ENCODE measurements at regions not wholly inside any gene's neighbourhood (a gene's known extent, or its start where the extent isn't known, plus 50 kb on each side); places are given as distances from the start of the nearest gene placed in this dataset.
"Not testable (repeated sequence)": the region's sequence is repeated elsewhere in the genome, so short reads cannot be mapped to it uniquely, and the experiment has no call there.

DNA sequence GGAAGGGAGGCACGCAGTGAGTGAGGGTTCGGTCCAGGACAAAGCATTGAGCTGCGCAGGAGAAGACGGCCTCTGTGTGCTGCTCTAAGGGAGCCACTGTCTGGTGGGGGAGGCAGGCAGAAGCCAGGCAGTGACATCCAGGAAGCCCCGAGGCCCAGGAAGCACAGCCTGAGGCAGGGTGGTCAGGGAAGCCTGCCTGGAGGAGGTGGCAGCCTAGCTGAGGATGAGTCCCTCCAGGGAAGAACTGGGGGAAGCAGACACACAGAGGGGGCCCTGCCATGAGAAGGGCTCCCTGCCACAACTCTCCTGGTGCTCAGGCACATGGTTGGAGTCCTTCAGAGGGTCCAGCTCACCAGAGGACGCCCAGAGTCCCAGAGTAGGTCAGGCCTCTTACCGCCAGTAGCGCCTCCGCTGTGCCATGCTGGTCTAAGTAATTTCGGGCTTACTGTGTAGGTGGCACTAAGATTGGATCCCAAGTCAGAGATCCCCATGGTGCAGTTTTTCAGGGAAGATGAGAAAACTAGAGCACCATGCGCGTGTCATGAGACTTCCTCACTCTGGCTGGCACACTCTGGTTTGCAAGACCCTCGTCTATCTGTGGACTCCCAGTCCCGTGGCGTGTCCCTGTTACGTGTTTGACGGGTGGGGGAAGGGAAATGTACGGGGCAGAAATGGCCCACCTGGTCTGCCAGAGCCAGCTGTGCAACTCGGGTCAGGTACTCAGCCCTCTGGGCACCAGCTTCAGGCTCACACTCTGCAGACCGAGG, 887.2 kb downstream of the BRD1 start:
- no peak for DNase-seq (ENCODE audit: low spot score)

DNA sequence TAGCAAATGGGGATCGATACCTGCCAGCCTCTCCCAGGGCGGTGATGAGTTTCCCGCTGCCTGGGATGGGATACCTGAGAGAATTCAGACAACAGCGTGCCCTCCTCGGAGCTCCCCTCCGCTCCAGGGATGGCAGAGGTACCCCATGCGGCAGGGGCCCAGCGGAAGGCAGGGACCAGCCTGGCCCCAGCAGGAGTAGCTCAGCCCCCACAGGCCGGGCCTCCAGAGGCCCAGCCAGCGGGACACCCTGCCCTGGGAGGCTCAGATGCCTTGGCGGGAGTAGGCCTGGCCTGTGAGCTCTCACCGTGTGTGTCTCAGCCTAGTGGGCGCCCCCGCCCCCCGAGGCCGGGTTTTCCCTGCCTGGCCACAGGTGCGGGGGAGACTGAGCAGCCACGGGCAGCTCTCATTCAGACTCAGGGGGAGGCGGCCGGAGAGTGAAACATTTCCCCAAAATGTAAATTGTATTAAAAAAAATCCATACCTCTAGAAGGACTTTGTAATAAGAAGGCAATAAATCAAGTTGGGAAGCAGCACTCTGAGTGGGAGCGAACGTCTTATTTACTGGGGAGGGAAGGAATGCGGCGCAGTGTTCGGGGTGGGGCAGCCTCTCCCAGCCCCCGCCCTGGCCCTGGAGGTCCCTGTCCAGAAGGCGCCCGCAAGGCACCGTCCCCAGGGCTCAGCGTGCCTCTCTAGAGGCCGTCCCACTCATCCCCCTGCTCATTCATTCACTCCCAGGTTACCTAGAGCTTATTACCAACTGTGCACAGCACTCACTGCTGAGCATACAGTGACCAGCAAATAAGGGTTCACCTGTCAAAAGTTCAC, 888.0 kb downstream of the BRD1 start:
- no peak for DNase-seq (ENCODE audit: low spot score)

DNA sequence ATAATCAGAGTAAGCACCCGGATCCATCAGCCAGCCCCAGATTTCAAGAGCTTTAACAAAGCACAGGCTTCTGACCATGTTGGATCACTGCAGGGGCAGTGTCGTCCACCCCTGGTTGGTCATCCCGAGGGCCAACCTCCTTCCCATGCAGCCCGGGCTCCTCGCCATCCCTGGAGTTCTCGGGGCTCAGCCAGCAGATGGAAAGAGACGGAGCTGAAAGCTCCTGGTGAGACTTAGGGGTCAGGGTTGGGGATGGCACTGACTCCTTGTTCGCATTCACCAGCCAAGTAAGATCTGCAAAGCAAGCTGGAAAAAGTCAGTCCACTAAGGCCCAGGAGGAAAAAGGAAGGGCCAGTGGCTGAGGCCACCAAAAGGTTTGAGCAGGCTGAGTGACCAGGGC, 888.9 kb downstream of the BRD1 start:
- DNase-seq (ENCODE audit: low spot score): no peak

DNA sequence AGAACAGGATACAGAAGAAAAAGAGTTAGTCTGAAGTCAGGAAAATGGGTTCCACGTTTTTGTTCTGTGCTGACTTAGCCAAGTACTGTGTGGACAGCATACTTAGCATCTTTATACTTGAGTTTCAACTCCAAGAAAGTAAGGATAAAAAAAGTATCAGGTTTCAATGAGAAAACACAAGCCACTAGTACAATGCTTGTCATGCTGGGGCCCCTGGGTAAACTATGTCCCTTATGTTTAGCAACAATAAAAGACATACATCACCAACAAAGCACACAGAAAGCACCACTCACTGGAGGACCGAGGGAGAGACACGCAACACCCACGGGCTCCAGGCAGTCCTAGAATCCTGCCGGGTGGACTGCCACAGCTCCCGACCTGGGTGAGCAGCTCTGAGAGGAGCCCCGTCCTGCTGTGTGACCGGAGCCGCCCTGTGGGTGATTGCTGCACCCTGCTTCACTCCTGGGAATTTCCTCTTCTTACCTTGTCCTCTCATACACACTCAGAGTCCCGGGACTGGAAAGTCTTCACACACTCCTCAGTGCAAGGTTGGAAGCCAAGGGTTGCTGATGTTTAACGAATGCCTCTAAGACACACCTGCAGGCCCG, 890.5 kb downstream of the BRD1 start:
- DNase-seq (ENCODE audit: low spot score): no peak

DNA sequence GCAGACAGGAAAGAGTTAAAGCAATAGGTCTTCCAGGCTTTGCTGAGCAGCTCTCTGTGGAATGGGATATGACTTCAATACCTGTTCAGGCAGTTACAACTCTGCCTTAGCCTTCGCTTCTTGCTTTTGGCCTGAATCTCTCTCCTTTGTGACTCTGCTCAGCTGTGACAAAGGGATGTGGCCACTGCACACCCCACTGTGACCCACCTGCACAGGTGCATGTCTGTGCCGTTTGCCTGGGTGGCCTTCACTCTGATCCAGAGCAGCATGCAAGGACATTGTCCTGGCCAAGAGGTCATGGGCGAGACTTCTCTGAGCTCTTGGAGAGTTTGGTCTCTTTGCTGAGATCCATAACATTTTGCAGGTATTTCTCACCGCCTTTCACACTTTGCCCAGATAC, 891.3 kb downstream of the BRD1 start:
- DNase-seq (ENCODE audit: low spot score): no peak

DNA sequence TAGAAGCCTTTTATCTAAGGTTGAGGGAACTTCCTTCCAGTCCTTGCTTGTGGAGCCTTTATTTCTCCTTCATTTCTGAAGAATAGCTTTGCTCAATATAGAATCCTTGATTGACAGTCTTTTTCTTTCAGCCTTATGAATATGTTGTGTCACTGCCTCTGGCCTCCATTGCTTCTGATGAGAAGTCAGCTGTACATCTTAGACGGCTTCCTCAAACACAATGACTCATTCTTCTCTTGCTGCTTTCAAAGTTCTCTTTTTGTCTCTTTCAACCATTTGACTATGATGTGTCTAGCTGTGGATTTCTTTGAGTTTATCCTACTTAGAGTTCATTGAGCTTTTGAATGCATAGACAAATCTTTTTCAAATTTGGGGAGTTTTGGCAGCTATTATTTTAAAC, 893.2 kb downstream of the BRD1 start:
- DNase-seq (ENCODE audit: low spot score): no peak

DNA sequence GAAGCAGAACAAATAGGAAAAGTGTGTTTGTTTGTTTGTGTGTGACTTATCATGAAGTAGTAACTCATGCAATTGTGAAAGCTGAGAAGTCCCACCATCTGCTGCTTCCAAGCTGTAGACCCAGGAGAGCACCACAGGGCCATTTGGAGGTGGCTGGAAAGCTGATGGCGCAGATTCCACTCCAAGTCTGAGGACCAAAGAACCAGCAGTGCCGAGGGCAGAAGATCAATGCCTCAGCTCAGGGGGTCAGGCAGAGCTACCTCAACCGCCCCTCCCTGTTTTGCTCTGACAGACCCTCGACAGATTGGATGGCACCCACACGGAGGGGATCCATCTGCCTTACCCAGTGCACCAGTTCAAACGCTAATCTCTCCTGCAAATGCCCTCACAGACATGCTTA, 896.2 kb downstream of the BRD1 start:
- DNase-seq (ENCODE audit: low spot score): no peak

DNA sequence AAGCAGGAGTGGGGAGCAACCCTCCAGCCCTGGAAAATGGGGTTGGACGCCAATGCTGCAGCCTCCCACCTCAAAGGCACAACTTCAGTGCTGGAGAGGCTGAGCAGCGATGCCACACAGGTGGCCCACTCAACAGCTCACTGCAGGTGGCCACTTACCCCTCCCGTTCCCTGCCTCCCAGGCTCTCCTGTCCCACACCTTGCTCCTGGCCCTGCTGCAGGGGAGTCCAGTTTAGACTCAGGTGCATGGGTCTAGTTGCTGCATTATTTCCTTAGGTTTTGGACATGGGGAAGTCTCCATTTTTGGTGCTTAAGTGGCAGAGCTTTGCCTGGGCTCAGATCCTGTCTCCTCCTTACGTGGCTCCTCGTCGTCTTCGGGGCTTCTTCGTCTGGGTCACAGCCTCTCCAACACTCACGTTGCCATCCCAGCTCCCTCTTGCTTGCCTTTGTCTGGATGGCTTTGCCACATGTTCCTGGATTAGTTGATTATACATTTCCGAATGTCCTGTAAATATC, 898.3 kb downstream of the BRD1 start:
- no peak for DNase-seq (ENCODE audit: low spot score)

DNA sequence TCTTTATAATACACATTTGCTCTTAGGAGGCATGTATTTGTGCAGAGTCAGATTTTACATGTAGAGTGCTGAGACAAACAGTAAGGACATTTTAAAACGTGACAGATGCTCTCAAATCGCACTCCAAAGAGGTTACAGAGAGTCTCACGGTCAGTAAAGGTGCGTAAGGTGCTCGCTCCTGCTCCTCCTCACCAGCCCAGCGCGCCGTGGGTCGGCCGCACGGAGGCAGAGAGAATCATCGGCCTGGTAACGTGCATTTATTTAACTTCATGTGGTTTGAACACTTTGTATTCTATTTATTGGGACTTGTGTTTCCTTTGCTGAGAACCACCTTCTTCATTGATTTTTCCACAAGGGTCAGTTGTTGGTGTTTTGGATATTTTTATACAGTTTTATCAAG, 900.1 kb downstream of the BRD1 start:
- no peak for DNase-seq (ENCODE audit: low spot score)

DNA sequence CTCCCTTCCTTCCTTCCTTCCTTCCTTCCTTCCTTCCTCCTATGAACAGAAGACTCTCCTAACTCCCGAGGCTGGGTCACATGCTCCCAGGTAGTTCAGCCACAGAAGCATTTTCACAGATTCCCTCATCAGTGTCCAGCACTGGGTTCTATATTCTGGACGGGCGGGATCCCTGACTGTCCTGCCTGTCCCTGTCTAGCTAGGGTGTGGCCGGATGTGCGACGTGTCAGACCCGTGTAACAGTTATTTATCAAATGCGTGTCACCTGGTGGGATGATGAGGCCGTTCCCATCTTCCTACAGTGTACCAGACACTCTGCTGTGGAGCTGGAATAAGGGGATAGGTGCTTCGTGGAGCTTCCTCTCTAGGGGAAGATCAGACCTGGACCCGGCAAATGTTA, 901.0 kb downstream of the BRD1 start:
- DNase-seq (ENCODE audit: low spot score): no peak

DNA sequence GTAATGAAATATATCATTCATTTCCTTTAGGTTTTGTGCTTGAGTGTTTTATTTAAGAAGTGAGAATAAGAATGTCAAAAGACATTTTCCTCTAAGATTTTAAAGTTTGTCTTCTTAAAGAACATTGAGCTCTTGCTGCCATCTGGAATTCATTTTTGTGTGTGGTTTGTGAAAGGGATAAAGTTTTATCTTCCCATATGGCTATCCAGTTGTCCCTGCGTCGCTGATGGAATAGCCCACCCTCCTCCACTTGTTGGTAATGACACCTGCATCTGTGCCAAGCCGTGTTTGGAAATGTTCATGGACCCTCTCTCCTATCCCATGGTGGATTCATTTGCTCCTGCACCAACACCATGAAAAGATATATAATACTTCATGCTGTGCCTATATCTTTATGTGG, 901.5 kb downstream of the BRD1 start:
- DNase-seq (ENCODE audit: low spot score): no peak

DNA sequence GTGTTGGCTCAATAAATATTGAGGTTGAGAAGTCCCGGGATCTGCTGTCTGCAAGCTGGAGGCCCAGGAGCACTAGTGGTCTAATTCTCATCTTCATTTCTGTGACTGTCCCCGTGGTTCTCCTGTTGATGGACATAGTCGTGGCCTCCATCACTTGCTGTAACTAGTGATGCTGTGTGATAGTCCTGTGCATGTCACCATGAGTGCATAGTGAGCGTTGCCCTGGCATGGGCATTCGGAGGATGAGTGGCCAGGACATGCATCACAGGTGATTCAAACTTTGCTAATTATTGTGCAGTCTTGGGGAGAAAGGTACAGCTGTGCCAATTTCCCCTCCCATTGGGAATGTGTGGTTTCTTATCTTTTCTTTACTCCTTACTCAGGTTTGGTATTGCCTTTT, 902.2 kb downstream of the BRD1 start:
- DNase-seq (ENCODE audit: low spot score): no peak

DNA sequence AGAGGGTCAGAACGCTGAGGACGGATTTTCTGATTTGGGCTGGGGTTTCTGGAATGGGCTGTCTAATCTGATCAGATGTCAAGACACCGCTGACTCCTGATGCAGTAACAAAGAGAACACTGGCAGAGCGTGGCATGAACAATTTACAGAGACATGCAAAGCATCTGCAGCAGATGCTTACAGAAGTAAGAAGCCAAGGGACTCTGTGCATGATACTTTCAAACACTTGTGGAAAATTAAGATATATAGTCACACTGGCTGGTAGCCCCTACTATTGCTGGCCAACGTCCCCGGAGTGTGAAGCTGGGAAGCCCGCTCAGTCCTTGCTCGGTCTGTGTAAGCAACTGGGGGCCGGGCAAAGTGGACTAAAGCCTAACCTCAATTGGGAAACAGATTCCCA, 903.7 kb downstream of the BRD1 start:
- DNase-seq (ENCODE audit: low spot score): no peak

DNA sequence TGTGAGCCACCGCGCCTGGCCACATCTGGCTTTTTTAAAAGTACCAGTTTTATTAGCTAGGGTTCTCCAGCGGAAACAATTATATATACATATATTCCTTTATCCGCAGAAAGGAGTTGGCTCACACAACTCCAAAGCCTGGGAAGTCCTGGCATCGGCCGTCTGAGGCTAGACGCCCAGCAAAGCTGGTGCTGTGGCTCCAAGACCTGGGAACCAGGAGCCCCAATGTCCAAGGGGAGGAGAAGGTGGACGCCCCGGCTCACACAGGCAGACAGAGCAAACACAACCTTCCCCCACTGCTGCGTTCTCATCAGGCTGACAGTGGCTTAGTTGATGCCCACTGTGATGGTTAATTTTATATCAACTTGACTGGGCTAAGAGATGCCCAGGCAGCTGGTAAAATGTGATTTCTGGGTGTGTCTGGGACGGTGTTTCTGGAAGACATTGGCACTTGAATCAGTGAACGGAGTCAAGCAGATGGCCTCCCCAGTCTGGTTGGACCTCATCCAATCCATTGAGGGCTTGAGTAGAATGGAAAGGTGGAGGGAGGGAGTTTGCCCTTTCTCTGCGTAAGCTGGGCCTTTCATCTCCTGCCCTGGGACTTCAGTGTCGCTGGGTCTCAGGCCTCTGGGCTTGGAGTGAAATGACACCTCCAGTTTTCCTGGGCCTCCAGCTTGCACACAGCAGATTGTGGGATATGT, 904.4 kb downstream of the BRD1 start:
- no peak for DNase-seq (ENCODE audit: low spot score)

DNA sequence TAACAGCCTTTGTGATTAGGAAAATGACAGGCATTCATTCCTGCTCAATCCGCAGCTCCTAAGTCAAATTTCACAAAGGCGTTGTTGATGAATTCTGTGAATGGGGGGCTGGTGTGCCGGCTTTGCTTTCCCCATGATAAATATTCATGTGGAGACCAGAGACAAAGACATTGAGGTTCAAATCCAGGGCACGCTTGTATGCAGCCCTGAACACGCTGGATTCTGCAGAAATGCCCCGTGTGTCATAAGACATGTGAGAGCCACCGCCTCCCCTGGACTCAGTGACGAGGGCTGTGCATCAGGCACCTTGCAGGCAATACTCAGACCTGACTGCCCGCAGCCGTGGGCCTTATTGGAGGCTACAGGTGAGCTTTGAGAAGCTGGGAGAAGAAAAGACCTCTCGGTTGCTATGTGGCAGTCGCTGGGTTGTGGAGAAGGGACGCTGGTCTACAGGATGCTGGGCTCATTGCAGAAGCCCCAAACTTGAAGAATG, 906.2 kb downstream of the BRD1 start:
- DNase-seq (ENCODE audit: low spot score): no peak

DNA sequence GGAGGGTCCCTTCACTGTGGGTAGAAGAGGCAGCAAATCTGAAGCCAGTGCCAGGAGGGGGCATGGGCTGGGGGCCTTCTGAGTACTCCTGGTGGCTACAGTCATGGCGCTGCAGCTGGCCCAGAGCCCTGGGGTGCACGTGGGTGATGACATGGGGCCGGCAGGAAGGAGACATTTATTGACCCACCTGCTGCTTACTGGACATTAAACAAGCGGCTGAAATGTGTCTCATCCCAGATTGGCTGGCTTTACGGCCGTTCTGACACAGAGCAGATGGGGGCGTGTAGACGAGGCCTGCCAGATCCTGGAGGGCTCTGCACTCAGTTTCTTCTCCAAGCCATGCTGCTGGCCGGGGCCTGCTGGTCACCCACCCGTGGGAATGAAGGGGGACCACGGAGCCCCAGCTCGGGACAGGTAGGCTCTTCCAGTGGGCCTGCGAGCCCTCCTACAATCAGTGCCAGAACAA, 906.9 kb downstream of the BRD1 start:
- DNase-seq (ENCODE audit: low spot score): no peak

DNA sequence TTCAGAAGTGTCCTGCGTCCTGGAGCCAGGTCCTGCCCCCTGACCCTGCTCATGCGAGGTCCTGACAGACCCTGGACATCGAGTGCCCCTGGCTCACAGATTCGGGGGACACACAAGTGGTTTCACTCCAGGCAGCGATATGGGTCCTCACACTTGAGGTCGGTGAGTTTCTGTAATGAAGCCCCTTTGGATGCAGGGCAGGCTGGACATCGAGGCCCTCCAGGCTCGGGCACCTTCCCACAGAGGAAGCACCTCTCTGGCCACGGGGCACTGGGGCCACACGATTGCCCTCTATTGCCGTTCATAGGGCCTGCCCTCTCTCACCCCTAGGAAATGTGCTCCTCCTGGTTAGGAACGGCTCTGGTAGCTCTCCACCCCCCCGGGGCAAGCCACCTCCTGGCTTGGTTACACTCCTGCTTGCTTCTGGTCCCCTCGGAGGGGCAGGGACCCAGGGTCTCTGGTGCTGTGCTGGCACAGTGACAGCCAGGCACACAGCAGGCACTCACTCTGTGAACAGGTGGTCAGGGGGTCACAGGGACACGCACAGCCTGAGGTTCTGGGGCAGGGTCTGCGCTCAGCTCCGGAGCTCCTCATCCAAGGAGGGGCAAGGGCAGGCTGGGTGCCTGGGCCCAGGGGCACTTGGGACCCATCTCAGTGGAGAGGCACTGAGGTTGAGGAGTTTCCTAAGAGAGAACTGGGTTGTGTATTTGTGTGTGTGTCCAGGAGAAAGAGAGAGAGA, 907.7 kb downstream of the BRD1 start:
- no peak for DNase-seq (ENCODE audit: low spot score)

DNA sequence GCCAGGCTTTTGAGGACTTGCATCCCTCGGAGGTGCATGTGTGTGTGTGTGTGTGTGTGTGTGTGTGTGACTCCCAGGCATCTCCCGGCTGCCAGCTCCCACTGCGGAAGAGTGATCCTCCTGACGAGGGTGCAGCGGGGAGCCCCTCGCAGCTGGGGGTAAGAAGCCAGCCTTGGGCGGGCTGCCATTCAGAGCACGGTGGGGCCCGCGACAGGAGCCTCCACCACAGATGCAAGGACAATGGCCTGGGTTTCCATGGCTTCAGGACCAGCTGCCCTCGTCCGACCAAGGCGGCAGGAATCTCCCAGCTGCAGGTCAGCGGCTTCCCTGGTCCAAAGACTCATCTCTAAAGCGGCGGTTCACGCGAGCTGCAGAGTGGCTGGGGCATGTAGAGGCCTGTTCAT, 908.5 kb downstream of the BRD1 start:
- no peak for DNase-seq (ENCODE audit: low spot score)

DNA sequence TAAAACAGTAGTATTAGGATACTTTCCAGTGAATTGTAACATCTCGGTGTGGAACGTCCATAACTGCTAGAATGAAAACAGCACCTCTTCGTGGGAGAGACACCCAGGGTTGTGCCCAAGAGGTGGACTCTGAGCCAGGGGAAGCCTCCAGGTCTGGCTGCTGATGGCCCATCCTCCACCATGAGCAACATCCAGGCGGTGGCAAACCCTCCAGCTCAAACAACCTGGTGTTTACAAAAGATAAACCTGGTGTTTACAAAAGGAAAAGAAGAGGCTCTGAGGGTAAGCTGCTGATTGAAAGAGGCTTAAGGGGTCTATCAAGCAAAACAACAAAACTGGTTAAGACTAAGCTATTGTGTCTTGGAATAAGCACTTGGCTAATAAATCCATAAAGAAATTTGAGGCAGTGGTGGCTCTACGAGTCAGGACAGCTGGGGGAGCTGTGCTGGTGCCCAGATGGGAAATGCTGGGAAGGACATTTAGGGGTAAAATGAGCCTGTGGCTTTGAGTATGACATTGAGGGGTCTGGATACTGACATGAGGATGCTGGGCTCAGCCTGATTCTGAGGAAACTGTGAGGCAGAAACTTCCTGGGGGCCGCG, 909.0 kb downstream of the BRD1 start:
- no peak for DNase-seq (ENCODE audit: low spot score)

DNA sequence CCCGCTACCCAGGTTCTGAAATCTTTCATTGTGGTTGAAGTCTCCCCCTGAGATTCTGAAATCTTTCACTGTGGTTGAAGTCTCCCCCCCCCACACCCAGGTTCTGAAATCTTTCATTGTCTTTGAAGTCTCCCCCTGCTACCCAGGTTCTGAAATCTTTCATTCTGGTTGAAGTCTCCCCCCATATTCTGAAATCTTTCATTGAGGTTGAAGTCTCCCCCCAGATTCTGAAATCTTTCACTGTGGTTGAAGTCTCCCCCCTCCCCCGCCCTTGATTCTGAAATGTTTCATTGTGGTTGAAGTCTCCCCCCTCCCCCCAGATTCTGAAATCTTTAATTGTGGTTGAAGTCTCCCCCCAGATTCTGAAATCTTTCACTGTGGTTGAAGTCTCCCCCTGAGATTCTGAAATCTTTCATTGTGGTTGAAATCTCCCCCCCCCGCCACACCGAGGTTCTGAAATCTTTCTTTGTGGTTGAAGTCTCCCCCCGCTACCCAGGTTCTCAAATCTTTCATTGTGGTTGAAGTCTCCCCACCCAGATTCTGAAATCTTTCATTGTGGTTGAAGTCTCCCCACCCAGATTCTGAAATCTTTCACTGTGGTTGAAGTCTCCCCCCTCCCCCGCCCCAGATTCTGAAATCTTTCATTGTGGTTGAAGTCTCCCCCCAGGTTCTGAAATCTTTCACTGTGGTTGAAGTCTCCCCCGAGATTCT, 915.2 kb downstream of the BRD1 start:
- DNase-seq (ENCODE audit: low spot score): not testable (repeated sequence)
